ENCODE measurements at regions not wholly inside any gene's neighbourhood (a gene's known extent, or its start where the extent isn't known, plus 50 kb on each side); places are given as distances from the start of the nearest gene placed in this dataset.

DNA sequence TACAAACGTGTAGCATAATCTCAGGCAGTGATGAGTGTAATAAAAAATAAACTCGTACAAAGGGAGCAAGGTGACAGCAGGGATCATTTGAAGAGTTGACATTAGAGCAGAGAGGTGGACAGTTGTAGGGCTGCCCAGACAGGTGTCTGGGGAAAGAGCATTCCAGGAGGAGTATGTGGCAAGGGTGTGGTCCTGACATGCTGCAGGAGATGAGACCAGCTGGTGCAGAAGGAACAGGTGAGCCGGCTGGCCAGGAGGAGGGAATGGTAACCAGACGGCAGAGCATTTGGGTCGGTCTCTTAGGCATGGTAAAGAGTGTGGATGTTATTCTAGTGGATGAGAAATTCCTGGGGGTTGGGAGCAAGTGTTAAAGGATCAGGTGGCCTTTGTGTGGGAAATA, 306.3 kb downstream of the LMX1A start:
- Mint-ChIP-seq H3K27me3 (ENCODE audit: unreplicated experiment) (peaks cover 3% of the 10 kb centered on the region), H3K36me3 (ENCODE audit: low read depth, unreplicated experiment) (no peaks in the 10 kb centered on the region), H3K9me3 (ENCODE audit: unreplicated experiment) (no peaks in the 10 kb centered on the region), H3K4me3 (ENCODE audit: unreplicated experiment) (no peak overlapping the region), H3K27ac (ENCODE audit: unreplicated experiment) (no peak overlapping the region), H3K4me1 (ENCODE audit: unreplicated experiment) (peaks cover 5% of the 10 kb centered on the region)
- DNase-seq (ENCODE audit: low spot score), result no peak
- TF ChIP-seq, protein P1, sequence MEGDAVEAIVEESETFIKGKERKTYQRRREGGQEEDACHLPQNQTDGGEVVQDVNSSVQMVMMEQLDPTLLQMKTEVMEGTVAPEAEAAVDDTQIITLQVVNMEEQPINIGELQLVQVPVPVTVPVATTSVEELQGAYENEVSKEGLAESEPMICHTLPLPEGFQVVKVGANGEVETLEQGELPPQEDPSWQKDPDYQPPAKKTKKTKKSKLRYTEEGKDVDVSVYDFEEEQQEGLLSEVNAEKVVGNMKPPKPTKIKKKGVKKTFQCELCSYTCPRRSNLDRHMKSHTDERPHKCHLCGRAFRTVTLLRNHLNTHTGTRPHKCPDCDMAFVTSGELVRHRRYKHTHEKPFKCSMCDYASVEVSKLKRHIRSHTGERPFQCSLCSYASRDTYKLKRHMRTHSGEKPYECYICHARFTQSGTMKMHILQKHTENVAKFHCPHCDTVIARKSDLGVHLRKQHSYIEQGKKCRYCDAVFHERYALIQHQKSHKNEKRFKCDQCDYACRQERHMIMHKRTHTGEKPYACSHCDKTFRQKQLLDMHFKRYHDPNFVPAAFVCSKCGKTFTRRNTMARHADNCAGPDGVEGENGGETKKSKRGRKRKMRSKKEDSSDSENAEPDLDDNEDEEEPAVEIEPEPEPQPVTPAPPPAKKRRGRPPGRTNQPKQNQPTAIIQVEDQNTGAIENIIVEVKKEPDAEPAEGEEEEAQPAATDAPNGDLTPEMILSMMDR (IDR thresholded peaks at IDR 0.05; ENCODE audit: unreplicated experiment), result no peak

DNA sequence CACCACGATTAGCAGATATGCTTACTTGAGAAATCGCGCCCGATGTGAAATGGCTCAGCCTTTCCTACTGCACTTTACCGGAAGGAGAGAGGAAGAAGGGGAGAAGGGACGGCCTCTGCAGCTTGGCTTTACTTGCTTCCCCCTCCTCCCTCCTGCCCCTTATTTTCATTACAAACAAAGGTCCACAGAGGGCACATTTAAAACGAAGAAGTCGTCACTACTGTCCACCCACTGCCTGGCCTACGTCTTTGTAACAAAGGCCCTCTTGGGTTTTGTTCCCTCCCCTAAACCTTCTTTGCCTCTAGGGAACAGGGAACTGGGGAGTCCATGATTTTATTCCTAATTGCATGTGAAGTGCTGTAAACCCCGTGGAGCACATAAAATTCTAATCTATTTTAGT, 308.5 kb downstream of the LMX1A start:
- TF ChIP-seq, protein P1 (IDR thresholded peaks at IDR 0.05; ENCODE audit: unreplicated experiment), result no peak

DNA sequence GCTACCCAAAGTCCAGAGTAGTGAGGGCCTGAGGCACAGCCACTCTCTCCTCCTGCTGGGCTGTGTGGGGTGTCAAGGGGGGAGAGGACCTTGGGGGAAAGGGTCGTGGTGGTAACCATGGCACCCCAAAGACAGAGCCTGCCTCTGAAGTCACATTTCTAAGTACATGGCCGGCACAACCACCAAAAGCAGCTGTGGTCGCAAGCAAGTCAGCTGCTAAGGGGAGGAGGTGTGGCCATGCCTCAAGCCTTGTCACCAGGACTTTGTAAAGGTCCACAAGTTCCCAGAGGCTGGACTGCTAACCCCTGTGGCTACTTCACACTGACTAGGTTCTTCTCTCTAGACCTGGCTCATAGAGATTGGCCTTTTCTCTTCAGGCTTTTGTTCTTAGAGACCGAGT, 310.6 kb downstream of the LMX1A start:
- TF ChIP-seq, protein P1 (IDR thresholded peaks at IDR 0.05; ENCODE audit: unreplicated experiment), result no peak
- Mint-ChIP-seq H3K4me1 (ENCODE audit: unreplicated experiment) (peaks cover 5% of the 10 kb centered on the region), H3K36me3 (ENCODE audit: low read depth, unreplicated experiment) (no peaks in the 10 kb centered on the region), H3K4me3 (ENCODE audit: unreplicated experiment) (no peak overlapping the region), H3K27ac (ENCODE audit: unreplicated experiment) (no peak overlapping the region), H3K9me3 (ENCODE audit: unreplicated experiment) (no peaks in the 10 kb centered on the region), H3K27me3 (ENCODE audit: unreplicated experiment) (peaks cover 3% of the 10 kb centered on the region)
- no peak for DNase-seq (ENCODE audit: low spot score)

More for the DNA sequence above, 308.5 kb downstream of the LMX1A start:
- no peaks in the 10 kb centered on the region for H3K36me3 Mint-ChIP-seq (ENCODE audit: low read depth, unreplicated experiment)
- H3K4me1 Mint-ChIP-seq (ENCODE audit: unreplicated experiment), result peaks cover 5% of the 10 kb centered on the region
- no peak for DNase-seq (ENCODE audit: low spot score)
- H3K27ac Mint-ChIP-seq (ENCODE audit: unreplicated experiment), result no peak overlapping the region
- no peaks in the 10 kb centered on the region for H3K9me3 Mint-ChIP-seq (ENCODE audit: unreplicated experiment)
- peaks cover 3% of the 10 kb centered on the region for H3K27me3 Mint-ChIP-seq (ENCODE audit: unreplicated experiment)
- no peak overlapping the region for H3K4me3 Mint-ChIP-seq (ENCODE audit: unreplicated experiment)

DNA sequence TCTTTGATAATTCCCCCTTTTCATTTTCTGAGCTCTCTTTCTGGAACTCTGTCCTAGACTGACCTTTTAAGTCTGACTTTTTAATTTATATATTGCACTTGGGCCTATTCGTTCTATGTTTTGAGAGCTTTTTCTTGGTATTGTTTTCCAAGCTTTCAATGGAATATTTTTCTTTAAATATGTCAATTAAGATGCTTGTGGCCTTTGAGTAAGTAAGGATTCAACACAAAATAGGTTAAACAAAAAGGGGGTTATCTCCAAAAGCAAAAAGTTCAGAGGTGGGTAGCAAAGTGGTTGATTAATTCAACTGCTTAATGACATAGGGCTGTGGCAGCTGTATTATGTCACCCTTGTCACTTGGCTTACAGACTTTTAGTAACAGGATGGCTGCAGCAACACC, 315.9 kb downstream of the LMX1A start:
- no peak overlapping the region for H3K27ac Mint-ChIP-seq (ENCODE audit: unreplicated experiment)
- no peaks in the 10 kb centered on the region for H3K27me3 Mint-ChIP-seq (ENCODE audit: unreplicated experiment)
- no peak for DNase-seq (ENCODE audit: low spot score)
- no peaks in the 10 kb centered on the region for H3K9me3 Mint-ChIP-seq (ENCODE audit: unreplicated experiment)
- TF ChIP-seq, protein P1 (IDR thresholded peaks at IDR 0.05; ENCODE audit: unreplicated experiment), result no peak
- no peak overlapping the region for H3K4me3 Mint-ChIP-seq (ENCODE audit: unreplicated experiment)
- H3K4me1 Mint-ChIP-seq (ENCODE audit: unreplicated experiment), result no peaks in the 10 kb centered on the region
- no peaks in the 10 kb centered on the region for H3K36me3 Mint-ChIP-seq (ENCODE audit: low read depth, unreplicated experiment)

DNA sequence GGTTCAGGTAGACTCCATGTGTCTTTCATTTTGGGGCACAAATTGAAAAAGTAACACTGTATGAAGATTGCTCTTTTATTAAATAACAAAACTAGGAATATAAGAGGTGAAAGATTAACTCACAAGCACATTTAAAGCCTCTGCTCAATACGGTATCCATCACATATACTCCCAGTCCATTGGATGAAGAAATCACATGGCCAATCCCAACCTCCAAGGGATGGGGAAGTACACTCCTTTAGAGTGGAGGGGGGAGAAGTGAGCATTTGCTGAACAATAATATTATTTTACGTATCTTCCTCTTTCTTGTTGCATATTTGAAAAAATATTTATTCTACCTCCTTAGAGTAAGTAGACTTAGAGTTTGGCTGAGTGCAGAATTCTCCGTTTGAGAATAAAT, 316.5 kb downstream of the LMX1A start:
- DNase-seq (ENCODE audit: low spot score), result no peak
- no peak overlapping the region for H3K4me3 Mint-ChIP-seq (ENCODE audit: unreplicated experiment)
- H3K9me3 Mint-ChIP-seq (ENCODE audit: unreplicated experiment), result no peaks in the 10 kb centered on the region
- H3K27me3 Mint-ChIP-seq (ENCODE audit: unreplicated experiment), result no peaks in the 10 kb centered on the region
- H3K36me3 Mint-ChIP-seq (ENCODE audit: low read depth, unreplicated experiment), result no peaks in the 10 kb centered on the region
- H3K4me1 Mint-ChIP-seq (ENCODE audit: unreplicated experiment), result no peaks in the 10 kb centered on the region
- TF ChIP-seq, protein P1 (IDR thresholded peaks at IDR 0.05; ENCODE audit: unreplicated experiment), result no peak
- H3K27ac Mint-ChIP-seq (ENCODE audit: unreplicated experiment), result no peak overlapping the region

All from endothelial cell (in vitro differentiated cells).